B cell (primary cell): ENCODE measurements at regions not wholly inside any gene's neighbourhood (a gene's known extent, or its start where the extent isn't known, plus 50 kb on each side); places are given as distances from the start of the nearest gene placed in this dataset.

Experiments used
- ATAC-seq: fragments of 200-7000 bp; cut with Tn5 transposase; one replicate; pipeline ENCODE4 v1.10.0; 2021; ENCODE audit warnings: low read depth, mild to moderate bottlenecking, moderate number of reproducible peaks, moderate library complexity
- CTCF ChIA-PET: fragments of 350-600 bp; sonication (Branson Sonifier 250); formaldehyde crosslinking; loops from one replicate; lab custom pipeline; 2021; ENCODE audit warnings: antibody characterized with exemption, inconsistent platforms; lab: Charles Lee
- POLR2A ChIA-PET: fragments of 350-600 bp; sonication (Branson Sonifier 250); formaldehyde crosslinking; loops from one replicate; lab custom pipeline; 2021; ENCODE audit warnings: antibody characterized with exemption; lab: Charles Lee
- DNase-seq: peaks from one replicate; pipeline ENCODE4 v3.0.0; 2013
- H2AFZ ChIP-seq: 2 replicates; pipeline ENCODE4 v1.6.1; 2012; ENCODE audit warnings: mild to moderate bottlenecking, low read depth, low read length; ENCODE audit not compliant: insufficient read depth, poor library complexity, severe bottlenecking
- H3K27ac ChIP-seq, 2 donors: 1 replicate in 1 of 2; 2 replicates in 1 of 2; pipeline ENCODE4 v1.5.1; 2012 to 2013; ENCODE audit warnings: low read length in 2 of 2, mild to moderate bottlenecking in 2 of 2, moderate library complexity in 1 of 2
- H3K27me3 ChIP-seq, 4 experiments: fragments of 200-600 bp in 1 of 4; sonication (generic) in 1 of 4; replicated peaks in 1 of 4; 1 replicate in 2 of 4; 2 replicates in 2 of 4; pipeline versions ENCODE4 v1.6.1 to v1.7.0; 2013 to 2016; ENCODE audit warnings: low read length in 3 of 4, mild to moderate bottlenecking in 2 of 4, mixed read lengths in 1 of 4, moderate library complexity in 1 of 4; ENCODE audit not compliant: insufficient read depth in 4 of 4, control insufficient read depth in 3 of 4; ENCODE audit errors: control extremely low read depth in 1 of 4
- H3K36me3 ChIP-seq, 2 experiments: replicated peaks in 1 of 2; 1 replicate in 1 of 2; 2 replicates in 1 of 2; pipeline versions ENCODE4 v1.6.1 to v1.7.1; 2013; ENCODE audit warnings: low read length in 1 of 2; ENCODE audit not compliant: insufficient read depth in 2 of 2, control insufficient read depth in 1 of 2; ENCODE audit errors: control extremely low read depth in 1 of 2, extremely low read depth in 1 of 2
- H3K4me1 ChIP-seq, 2 donors: fragments of 200-600 bp in 1 of 2; sonication (generic) in 1 of 2; 1 replicate in 1 of 2; 2 replicates in 1 of 2; pipeline versions ENCODE4 v1.5.1 to v1.6.1; 2013 to 2017; ENCODE audit warnings: low read length in 2 of 2; ENCODE audit not compliant: control insufficient read depth in 2 of 2, insufficient read depth in 2 of 2
- H3K4me2 ChIP-seq: replicated peaks from 2 replicates; pipeline ENCODE3; 2012; ENCODE audit warnings: mild to moderate bottlenecking, low read depth, low read length; ENCODE audit not compliant: poor library complexity, severe bottlenecking
- H3K4me3 ChIP-seq, 5 experiments: fragments of 200-600 bp in 1 of 5; sonication (generic) in 1 of 5; 1 replicate in 3 of 5; 2 replicates in 2 of 5; pipeline versions ENCODE4 v1.5.1 to v1.7.0; 2011 to 2016; ENCODE audit warnings: low read length in 4 of 5, mild to moderate bottlenecking in 4 of 5, low read depth in 2 of 5, control low read depth in 1 of 5, moderate library complexity in 1 of 5; ENCODE audit not compliant: insufficient read depth in 1 of 5; ENCODE audit errors: control extremely low read depth in 1 of 5, extremely low read depth in 1 of 5
- H3K79me2 ChIP-seq: fragments of 200-600 bp; sonication (generic); one replicate; pipeline ENCODE4 v1.6.0; 2016; ENCODE audit warnings: low read length; ENCODE audit not compliant: control insufficient read depth, insufficient read depth
- H3K9ac ChIP-seq: fragments of 200-600 bp; sonication (generic); 2 replicates; pipeline ENCODE4 v1.6.1; 2017; ENCODE audit warnings: mild to moderate bottlenecking, low read length, moderate library complexity
- H3K9me3 ChIP-seq, 3 donors: one replicate each; pipeline versions ENCODE4 v1.6.1 to v1.7.1; 2013; ENCODE audit warnings: low read length in 2 of 3; ENCODE audit not compliant: control insufficient read depth in 2 of 3, insufficient read depth in 1 of 3; ENCODE audit errors: control extremely low read depth in 1 of 3
- H4K20me1 ChIP-seq: 2 replicates; pipeline ENCODE4 v1.6.0; 2012; ENCODE audit warnings: mild to moderate bottlenecking, low read length; ENCODE audit not compliant: insufficient read depth, control insufficient read depth, poor library complexity, severe bottlenecking
- H3K27ac Mint-ChIP-seq: one replicate; pipeline ENCODE4 v1.8.0; 2021; ENCODE audit warnings: mixed read lengths
- H3K27me3 Mint-ChIP-seq: one replicate; pipeline ENCODE4 v1.8.0; 2021; ENCODE audit warnings: mixed read lengths
- H3K4me1 Mint-ChIP-seq: one replicate; pipeline ENCODE4 v1.8.0; 2021; ENCODE audit warnings: mixed read lengths
- H3K4me3 Mint-ChIP-seq: one replicate; pipeline ENCODE4 v1.8.0; 2021; ENCODE audit warnings: mixed read lengths
- H3K9me3 Mint-ChIP-seq: one replicate; pipeline ENCODE4 v1.8.0; 2022; ENCODE audit warnings: mixed read lengths; ENCODE audit not compliant: insufficient read depth
- EZH2 ChIP-seq: IDR thresholded peaks from 2 replicates; pipeline ENCODE4 v1.6.1; 2012; ENCODE audit warnings: borderline replicate concordance, low read depth, mild to moderate bottlenecking, moderate library complexity, low read length; ENCODE audit not compliant: insufficient read depth, poor library complexity, severe bottlenecking
- WGBS: methylation state at CpG from one replicate; pipeline ENCODE4 v1.1.5; 2013; ENCODE audit warnings: missing lambda C conversion rate; ENCODE audit not compliant: insufficient coverage; 5-methylcytosine and 5-hydroxymethylcytosine counted together
- intact Hi-C: fragments of 100-400 bp; cut with micrococcal nuclease; formaldehyde crosslinking; loops from one replicate; pipeline ENCODE4 v1.10.0; 2022
- TF ChIP-seq, protein P1 (sequence below): fragments of 200-600 bp; IDR thresholded peaks from one replicate; pipeline ENCODE4 v1.8.0; 2022; ENCODE audit warnings: antibody characterized with exemption, mild to moderate bottlenecking

GRCh38 chr9:79254900-79255650, 316.7 kb upstream of the TLE4 start:
- H3K4me1 Mint-ChIP-seq, result no peaks in the 10 kb centered on the region
- CTCF ChIA-PET, result interaction anchor here (0.8 kb wide), 1 partner anchor 14 kb away, joined by 5 read pairs; no protein-coding TSS in a partner anchor
- peaks cover 0 to 23% (median 14%) of the 10 kb centered on the region in 4 experiments for H3K27me3 ChIP-seq
- intact Hi-C loops, result no loop called here
- POLR2A ChIA-PET, result no interaction called here
- H3K27ac ChIP-seq, result no peak overlapping the region
- peaks cover 8% of the 10 kb centered on the region for H3K27me3 Mint-ChIP-seq
- DNase-seq (no peak), ATAC-seq (no peak)
- H3K9ac ChIP-seq, result no peak overlapping the region
- TF ChIP-seq, protein P1, sequence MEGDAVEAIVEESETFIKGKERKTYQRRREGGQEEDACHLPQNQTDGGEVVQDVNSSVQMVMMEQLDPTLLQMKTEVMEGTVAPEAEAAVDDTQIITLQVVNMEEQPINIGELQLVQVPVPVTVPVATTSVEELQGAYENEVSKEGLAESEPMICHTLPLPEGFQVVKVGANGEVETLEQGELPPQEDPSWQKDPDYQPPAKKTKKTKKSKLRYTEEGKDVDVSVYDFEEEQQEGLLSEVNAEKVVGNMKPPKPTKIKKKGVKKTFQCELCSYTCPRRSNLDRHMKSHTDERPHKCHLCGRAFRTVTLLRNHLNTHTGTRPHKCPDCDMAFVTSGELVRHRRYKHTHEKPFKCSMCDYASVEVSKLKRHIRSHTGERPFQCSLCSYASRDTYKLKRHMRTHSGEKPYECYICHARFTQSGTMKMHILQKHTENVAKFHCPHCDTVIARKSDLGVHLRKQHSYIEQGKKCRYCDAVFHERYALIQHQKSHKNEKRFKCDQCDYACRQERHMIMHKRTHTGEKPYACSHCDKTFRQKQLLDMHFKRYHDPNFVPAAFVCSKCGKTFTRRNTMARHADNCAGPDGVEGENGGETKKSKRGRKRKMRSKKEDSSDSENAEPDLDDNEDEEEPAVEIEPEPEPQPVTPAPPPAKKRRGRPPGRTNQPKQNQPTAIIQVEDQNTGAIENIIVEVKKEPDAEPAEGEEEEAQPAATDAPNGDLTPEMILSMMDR, result no peak
- TF ChIP-seq EZH2, result no peak
- no peaks in the 10 kb centered on the region for H3K79me2 ChIP-seq
- H3K9me3 ChIP-seq, result no peaks in the 10 kb centered on the region
- no peak overlapping the region for H2AFZ ChIP-seq
- no peak overlapping the region for H3K27ac Mint-ChIP-seq
- H3K4me1 ChIP-seq, result peaks cover 0 to 3% of the 10 kb centered on the region in 2 donors
- H3K4me2 ChIP-seq, result no peak overlapping the region
- H3K9me3 Mint-ChIP-seq, result no peaks in the 10 kb centered on the region
- H3K4me3 Mint-ChIP-seq, result no peak overlapping the region
- WGBS, result 83% methylated on average over 6 of the region's 8 CpGs
- H4K20me1 ChIP-seq, result no peaks in the 10 kb centered on the region
- no peak overlapping the region for H3K4me3 ChIP-seq
- no peaks in the 10 kb centered on the region for H3K36me3 ChIP-seq

- ATAC-seq, result no peak
- Histone ChIP-seq H3K79me2 (no peaks in the 10 kb centered on the region), H3K27me3 (peaks cover 0 to 30% (median 15%) of the 10 kb centered on the region in 4 experiments), H2AFZ (no peak overlapping the region), H3K9ac (no peak overlapping the region), H3K27ac (no peak overlapping the region), H3K4me3 (no peak overlapping the region), H3K9me3 (no peaks in the 10 kb centered on the region), H3K4me1 (peaks cover 0 to 3% of the 10 kb centered on the region in 2 donors), H4K20me1 (no peaks in the 10 kb centered on the region), H3K36me3 (no peaks in the 10 kb centered on the region), H3K4me2 (no peak overlapping the region)
- intact Hi-C loops, result no loop called here
- Mint-ChIP-seq H3K4me3 (no peak overlapping the region), H3K27me3 (peaks cover 10% of the 10 kb centered on the region), H3K9me3 (no peaks in the 10 kb centered on the region), H3K4me1 (no peaks in the 10 kb centered on the region), H3K27ac (no peak overlapping the region)
- TF ChIP-seq EZH2, result no peak
- TF ChIP-seq, protein P1, result no peak
- 76% methylated on average over 4 of the region's 10 CpGs for WGBS
- DNase-seq, result no peak
- CTCF ChIA-PET, result interaction anchor here (0.7 to 0.8 kb wide), 2 partner anchors 14 to 20 kb away, joined by 4 to 5 read pairs; no protein-coding TSS in a partner anchor
- POLR2A ChIA-PET, result no interaction called here
Observed at GRCh38 chr9:79255651-79256260, 316.0 kb upstream of the TLE4 start.
